ENCODE measurements at regions not wholly inside any gene's neighbourhood (a gene's known extent, or its start where the extent isn't known, plus 50 kb on each side); places are given as distances from the start of the nearest gene placed in this dataset.
A peak's percentile ranks its signal among the peaks of the same experiment; 100 is the strongest.

- TF ChIP-seq Cebpa-rat (IDR thresholded peaks at IDR 0.05) = no peak
Observed at GRCh38 chr10:43782814-43783213, 134.1 kb upstream of the ZNF32 start.

GRCh38 chr10:43781480-43782361, 133.0 kb upstream of the ZNF32 start:
- Histone ChIP-seq H3K27ac (peak overlapping the region in 2 of 11 experiments; percentile 5 to 16; a peak in 1 of 22 replicates), H3K36me3 (no peaks in the 10 kb centered on the region), H3K9me3 (replicated peaks in 1 of 11) (peaks cover 0 to 11% (median 0%) of the 10 kb centered on the region in 11 experiments; a peak in 3 of 22 replicates), H3K4me1 (peaks cover 15 to 61% (median 48%) of the 10 kb centered on the region in 10 experiments; a peak in 19 of 20 replicates), H3K4me3 (no peak overlapping the region), H3K27me3 (no peaks in the 10 kb centered on the region), H3K4me2 (peak overlapping the region; percentile 26 to 84 (median 67)), H3K9ac (no peak overlapping the region), H4K20me1 (no peaks in the 10 kb centered on the region)
- TF ChIP-seq Cebpa-rat (IDR thresholded peaks at IDR 0.05) = no peak

More at GRCh38 chr10:43782814-43783213, 134.1 kb upstream of the ZNF32 start:
- no peak overlapping the region for H3K9ac ChIP-seq
- no peaks in the 10 kb centered on the region for H3K27me3 ChIP-seq
- H3K36me3 ChIP-seq = no peaks in the 10 kb centered on the region
- peaks cover 15 to 61% (median 48%) of the 10 kb centered on the region in 10 experiments; a peak in 19 of 20 replicates for H3K4me1 ChIP-seq
- peaks cover 0 to 11% (median 0%) of the 10 kb centered on the region in 11 experiments; a peak in 3 of 22 replicates for H3K9me3 ChIP-seq (replicated peaks in 1 of 11)
- no peaks in the 10 kb centered on the region for H4K20me1 ChIP-seq
- H3K4me3 ChIP-seq = no peak overlapping the region
- peak overlapping the region in 7 of 11 experiments; percentile 39 to 84 (median 74); a peak in 13 of 22 replicates for H3K4me2 ChIP-seq
- H3K27ac ChIP-seq = no peak overlapping the region

DNA sequence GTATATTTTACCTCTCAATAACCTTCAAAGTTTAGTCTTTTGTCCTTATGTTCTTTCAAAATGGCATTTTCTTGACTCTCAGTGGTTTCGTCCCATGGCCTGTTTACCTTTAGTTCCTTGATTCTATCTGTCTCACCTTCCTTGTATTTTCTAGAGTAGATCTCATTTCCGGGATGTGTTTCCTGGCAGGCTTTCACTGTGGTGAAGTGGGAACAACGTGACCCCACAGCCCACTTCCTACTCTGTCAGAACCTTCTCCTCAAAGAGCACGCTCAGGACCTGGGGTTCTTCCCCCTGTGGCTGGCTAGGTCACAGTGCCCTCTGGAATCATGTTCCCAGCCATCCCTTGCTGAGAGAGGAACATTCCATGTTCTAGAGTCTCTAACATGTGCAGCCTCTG, 129.9 kb upstream of the ZNF32 start:
- Histone ChIP-seq H3K36me3 (no peaks in the 10 kb centered on the region), H3K4me1 (peaks cover 15 to 84% (median 67%) of the 10 kb centered on the region in 10 experiments; a peak in 19 of 20 replicates), H3K27ac (no peak overlapping the region), H3K27me3 (no peaks in the 10 kb centered on the region), H3K4me3 (no peak overlapping the region), H3K9me3 (replicated peaks in 1 of 11) (peaks cover 0 to 11% (median 0%) of the 10 kb centered on the region in 11 experiments; a peak in 3 of 22 replicates), H3K9ac (no peak overlapping the region), H4K20me1 (no peaks in the 10 kb centered on the region), H3K4me2 (peak overlapping the region in 10 of 11 experiments; percentile 28 to 63 (median 46); a peak in 19 of 22 replicates)
- TF ChIP-seq Cebpa-rat (IDR thresholded peaks at IDR 0.05) = no peak

- Histone ChIP-seq H3K9me3 (replicated peaks in 1 of 11) (peaks cover 0 to 21% (median 8%) of the 10 kb centered on the region in 11 experiments; a peak in 7 of 22 replicates), H3K9ac (no peak overlapping the region), H3K4me3 (no peak overlapping the region), H3K27ac (no peak overlapping the region), H3K27me3 (no peaks in the 10 kb centered on the region), H3K4me1 (peaks cover 6 to 54% (median 36%) of the 10 kb centered on the region in 10 experiments; a peak in 17 of 20 replicates), H4K20me1 (no peaks in the 10 kb centered on the region), H3K4me2 (peak overlapping the region in 7 of 11 experiments; percentile 15 to 71 (median 46); a peak in 9 of 22 replicates), H3K36me3 (no peaks in the 10 kb centered on the region)
- no peak for TF ChIP-seq Cebpa-rat (IDR thresholded peaks at IDR 0.05)
Observed at GRCh38 chr10:43775384-43775783, 126.7 kb upstream of the ZNF32 start.

- peaks cover 6 to 44% (median 30%) of the 10 kb centered on the region in 10 experiments; a peak in 17 of 20 replicates for H3K4me1 ChIP-seq
- H3K27me3 ChIP-seq = no peaks in the 10 kb centered on the region
- H3K9me3 ChIP-seq (replicated peaks in 1 of 11) = peaks cover 0 to 18% (median 8%) of the 10 kb centered on the region in 11 experiments; a peak in 7 of 22 replicates
- peak overlapping the region in 8 of 11 experiments; percentile 13 to 71 (median 48); a peak in 12 of 22 replicates for H3K4me2 ChIP-seq
- H3K36me3 ChIP-seq = no peaks in the 10 kb centered on the region
- no peak for TF ChIP-seq Cebpa-rat (IDR thresholded peaks at IDR 0.05)
- H3K4me3 ChIP-seq = no peak overlapping the region
- H3K9ac ChIP-seq = no peak overlapping the region
- no peak overlapping the region for H3K27ac ChIP-seq
- no peaks in the 10 kb centered on the region for H4K20me1 ChIP-seq
Observed at GRCh38 chr10:43774234-43774769, 125.6 kb upstream of the ZNF32 start.

DNA sequence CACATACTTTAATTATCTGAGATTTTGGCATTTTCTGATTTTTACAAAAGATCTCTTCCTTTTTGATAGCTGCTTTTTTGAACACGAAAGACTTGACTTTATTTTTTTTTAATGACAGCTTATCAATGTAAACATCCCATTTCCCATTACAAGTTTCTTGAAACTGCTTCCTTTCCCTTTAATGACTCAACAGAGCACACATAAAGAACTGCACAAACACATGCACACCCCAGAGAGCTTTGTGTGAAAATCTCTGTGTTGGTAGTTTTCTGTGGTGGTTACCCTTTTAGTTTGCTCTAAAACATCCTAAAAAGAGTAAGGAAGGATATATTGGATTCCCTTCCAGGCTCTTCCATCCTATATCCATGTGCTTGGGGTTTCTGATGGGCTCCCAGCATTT, 125.1 kb upstream of the ZNF32 start:
- no peak for TF ChIP-seq Cebpa-rat (IDR thresholded peaks at IDR 0.05)
- Histone ChIP-seq H3K27ac (no peak overlapping the region), H3K4me3 (no peak overlapping the region), H4K20me1 (no peaks in the 10 kb centered on the region), H3K4me2 (peak overlapping the region in 6 of 11 experiments; percentile 38 to 71 (median 53); a peak in 11 of 22 replicates), H3K27me3 (no peaks in the 10 kb centered on the region), H3K9ac (no peak overlapping the region), H3K36me3 (no peaks in the 10 kb centered on the region), H3K4me1 (peaks cover 4 to 38% (median 25%) of the 10 kb centered on the region in 10 experiments; a peak in 17 of 20 replicates), H3K9me3 (replicated peaks in 1 of 11) (peaks cover 0 to 17% (median 11%) of the 10 kb centered on the region in 11 experiments; a peak in 8 of 22 replicates)

GRCh38 chr10:43772171-43772570, 123.5 kb upstream of the ZNF32 start:
- H3K4me3 ChIP-seq = no peak overlapping the region
- no peaks in the 10 kb centered on the region for H4K20me1 ChIP-seq
- peaks cover 0 to 33% (median 20%) of the 10 kb centered on the region in 10 experiments; a peak in 12 of 20 replicates for H3K4me1 ChIP-seq
- peaks cover 0 to 28% (median 17%) of the 10 kb centered on the region in 11 experiments; a peak in 11 of 22 replicates for H3K9me3 ChIP-seq (replicated peaks in 1 of 11)
- H3K27me3 ChIP-seq = no peaks in the 10 kb centered on the region
- H3K4me2 ChIP-seq = no peak overlapping the region
- no peaks in the 10 kb centered on the region for H3K36me3 ChIP-seq
- no peak for TF ChIP-seq Cebpa-rat (IDR thresholded peaks at IDR 0.05)
- no peak overlapping the region for H3K9ac ChIP-seq
- no peak overlapping the region for H3K27ac ChIP-seq

- no peaks in the 10 kb centered on the region for H3K36me3 ChIP-seq
- H3K4me2 ChIP-seq = no peak overlapping the region
- H3K9me3 ChIP-seq (replicated peaks in 1 of 11) = peaks cover 0 to 28% (median 18%) of the 10 kb centered on the region in 11 experiments; a peak in 11 of 22 replicates
- no peak for TF ChIP-seq Cebpa-rat (IDR thresholded peaks at IDR 0.05)
- no peak overlapping the region for H3K9ac ChIP-seq
- H3K4me3 ChIP-seq = no peak overlapping the region
- H3K27me3 ChIP-seq = no peaks in the 10 kb centered on the region
- H3K27ac ChIP-seq = no peak overlapping the region
- H3K4me1 ChIP-seq = peaks cover 0 to 33% (median 20%) of the 10 kb centered on the region in 10 experiments; a peak in 12 of 20 replicates
- H4K20me1 ChIP-seq = no peaks in the 10 kb centered on the region
Observed at GRCh38 chr10:43771675-43772074, 123.0 kb upstream of the ZNF32 start.

DNA sequence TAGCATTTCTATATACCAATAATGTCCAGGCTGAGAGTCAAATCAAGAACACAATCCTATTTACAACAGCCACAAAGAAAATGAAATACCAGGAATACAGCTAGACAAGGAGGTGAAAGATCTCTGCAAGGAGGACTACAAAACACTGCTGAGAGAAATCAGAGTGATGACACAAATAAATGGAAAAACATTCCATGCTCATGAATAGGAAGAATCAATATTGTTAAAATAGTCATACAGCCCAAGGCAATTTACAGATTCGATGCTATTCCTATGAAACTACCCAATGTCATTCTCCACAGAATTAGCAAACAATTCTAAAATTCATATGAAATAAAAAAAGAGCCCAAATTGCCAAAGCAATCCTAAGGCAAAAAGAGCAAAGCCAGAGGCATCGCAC, 116.8 kb upstream of the ZNF32 start:
- Histone ChIP-seq H3K4me3 (no peak overlapping the region), H4K20me1 (no peaks in the 10 kb centered on the region), H3K4me2 (no peak overlapping the region), H3K9ac (no peak overlapping the region), H3K9me3 (replicated peaks in 1 of 11) (peaks cover 0 to 22% (median 10%) of the 10 kb centered on the region in 11 experiments; a peak in 13 of 22 replicates), H3K27me3 (no peaks in the 10 kb centered on the region), H3K4me1 (no peaks in the 10 kb centered on the region), H3K36me3 (no peaks in the 10 kb centered on the region), H3K27ac (no peak overlapping the region)
- no peak for TF ChIP-seq Cebpa-rat (IDR thresholded peaks at IDR 0.05)

All from BLaER1 treated with 17β-estradiol and CSF1 and Interleukin-3, amounts not matched to agents 10 nM and 100 nM (cell line).